SK-N-SH (cell line): ENCODE measurements at regions not wholly inside any gene's neighbourhood (a gene's known extent, or its start where the extent isn't known, plus 50 kb on each side); places are given as distances from the start of the nearest gene placed in this dataset.

Experiments
- CTCF ChIP-seq: fragments of 200-600 bp; sonication (generic); IDR thresholded peaks from 2 replicates; pipeline ENCODE4 v1.6.1; 2017; ENCODE audit warnings: antibody characterized with exemption, mild to moderate bottlenecking, moderate library complexity
- ELF1 ChIP-seq: IDR thresholded peaks from 2 replicates; pipeline ENCODE4 v1.4.0; 2012
- EP300 ChIP-seq, 2 experiments: IDR thresholded peaks; 2 replicates each; pipeline versions ENCODE4 v1.4.0 to v1.6.1; 2012; ENCODE audit warnings: borderline replicate concordance in 1 of 2, low read depth in 1 of 2, low read length in 1 of 2
- MAX ChIP-seq: IDR thresholded peaks from 2 replicates; pipeline ENCODE4 v1.4.0; 2012; ENCODE audit warnings: low read depth
- MXI1 ChIP-seq: IDR thresholded peaks from 2 replicates; pipeline ENCODE4 v1.6.1; 2012; ENCODE audit warnings: mild to moderate bottlenecking, low read depth, low read length, improper control_type of control experiment
- POLR2AphosphoS5 ChIP-seq: IDR thresholded peaks from 2 replicates; pipeline ENCODE4 v1.6.1; 2012; ENCODE audit warnings: low read depth, low read length
- REST ChIP-seq: IDR thresholded peaks from 2 replicates; pipeline ENCODE4 v1.6.1; 2012; ENCODE audit warnings: mild to moderate bottlenecking, low read depth, low read length, moderate library complexity
- RFX5 ChIP-seq: IDR thresholded peaks from 2 replicates; pipeline ENCODE4 v1.6.1; 2012; ENCODE audit warnings: mild to moderate bottlenecking, improper control_type of control experiment, low read length
- RXRA ChIP-seq: IDR thresholded peaks from 2 replicates; pipeline ENCODE4 v1.4.0; 2012; ENCODE audit warnings: low read depth, mild to moderate bottlenecking, borderline replicate concordance
- TEAD4 ChIP-seq: IDR thresholded peaks from 2 replicates; pipeline ENCODE4 v1.4.0; 2012; ENCODE audit warnings: mild to moderate bottlenecking, borderline replicate concordance; ENCODE audit not compliant: insufficient read depth
- USF2 ChIP-seq: fragments of 150-350 bp; IDR thresholded peaks from 2 replicates; pipeline ENCODE4 v1.6.1; 2017; ENCODE audit warnings: antibody characterized with exemption, low read length, low read depth, borderline replicate concordance
- YY1 ChIP-seq: IDR thresholded peaks from 2 replicates; pipeline ENCODE4 v1.4.0; 2012; ENCODE audit warnings: low read depth, mild to moderate bottlenecking

GRCh38 chr18:71837547-71837946 lies 706.6 kb downstream of the CBLN2 start:
- TF ChIP-seq CTCF (no peak), TEAD4 (no peak), RXRA (no peak), RFX5 (no peak), EP300 (IDR thresholded peaks at IDR 0.05; ENCODE audit: borderline replicate concordance in 1 of 2, low read depth in 1 of 2, low read length in 1 of 2) (no peak), MAX (no peak), USF2 (no peak), REST (no peak), POLR2AphosphoS5 (no peak), ELF1 (no peak), YY1 (no peak), MXI1 (no peak)
